CD1c-positive myeloid dendritic cell (primary cell): ENCODE measurements at regions not wholly inside any gene's neighbourhood (a gene's known extent, or its start where the extent isn't known, plus 50 kb on each side); places are given as distances from the start of the nearest gene placed in this dataset.

ENCODE experiments used
- DNase-seq: peaks from one replicate; pipeline ENCODE4 v3.0.0-alpha.2; 2016; ENCODE audit errors: extremely low spot score

DNA sequence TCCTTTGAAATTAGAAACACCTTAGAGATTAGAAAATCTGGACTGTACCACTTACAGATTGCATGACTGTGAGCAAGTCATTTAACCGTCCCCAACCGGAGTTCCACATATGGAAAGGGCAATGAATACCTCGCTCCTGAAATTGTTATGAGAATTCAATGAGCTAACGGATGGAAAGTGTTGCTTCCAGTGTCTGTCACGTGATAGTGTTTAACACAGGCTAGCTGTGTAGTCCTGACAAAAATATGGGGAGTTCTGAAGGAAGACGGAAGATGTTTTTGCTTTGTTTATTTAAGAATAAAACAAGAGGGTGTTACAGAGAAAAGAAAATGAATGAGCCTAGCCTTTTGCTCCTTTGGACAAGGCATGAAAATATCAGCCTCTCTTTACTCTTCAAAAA, 150.7 kb upstream of the SEMA6D start:
- DNase-seq: no peak

DNA sequence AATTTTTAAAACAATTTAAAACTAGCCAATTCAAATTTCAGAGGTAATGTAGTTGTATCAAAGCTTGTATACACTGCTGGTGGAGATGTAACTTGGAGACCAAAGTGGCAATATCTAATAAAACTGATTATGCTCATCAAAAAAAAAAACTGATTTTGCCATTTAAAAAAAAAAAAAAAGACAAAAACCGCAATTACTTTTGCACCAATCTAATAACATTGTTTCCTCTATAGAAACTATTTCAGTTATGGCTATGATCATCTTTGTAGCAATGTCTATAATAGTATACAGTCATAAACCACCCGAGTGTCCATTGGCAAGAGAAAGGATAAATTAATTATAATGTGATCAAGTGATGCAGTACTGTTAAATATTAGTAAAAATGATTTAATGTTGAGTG, 149.3 kb upstream of the SEMA6D start:
- no peak for DNase-seq

DNA sequence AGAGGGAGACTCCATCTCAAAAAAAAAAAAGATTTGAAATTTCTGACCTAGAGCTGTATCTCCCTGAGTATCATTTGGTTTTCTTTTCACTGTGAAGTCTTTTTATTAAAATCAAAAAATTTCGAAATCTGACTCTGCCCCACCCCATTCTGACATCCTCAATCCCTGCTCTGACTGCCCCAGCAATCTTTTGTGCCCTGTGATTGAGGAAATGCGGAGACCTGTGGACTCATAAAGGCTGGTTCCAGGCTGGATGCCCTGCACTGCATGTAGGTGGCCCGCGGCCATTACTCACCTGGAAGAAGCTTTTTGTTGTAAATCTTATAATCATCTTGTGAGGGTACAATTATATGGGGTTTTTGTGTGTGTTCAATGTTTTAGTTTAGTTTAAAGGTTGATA, 147.3 kb upstream of the SEMA6D start:
- DNase-seq: no peak

DNA sequence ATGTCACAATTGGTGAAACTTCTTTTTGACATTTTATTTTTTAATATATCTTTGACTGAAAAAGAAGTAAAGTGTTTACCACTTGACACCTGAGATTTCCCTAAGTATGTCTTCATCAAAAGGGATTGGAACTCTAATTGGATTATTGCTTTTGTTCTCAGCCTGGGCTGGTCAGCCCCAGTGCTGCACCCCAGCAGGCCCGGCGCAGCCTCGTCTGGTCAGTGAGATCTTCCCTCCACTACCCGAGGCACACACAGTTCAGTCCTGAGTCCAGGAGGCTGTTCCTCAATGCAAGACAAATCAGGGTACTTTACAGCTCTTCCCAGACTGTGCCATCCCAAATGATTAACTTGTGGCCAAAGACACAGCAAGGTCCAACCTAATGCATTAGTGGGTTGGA, 146.9 kb upstream of the SEMA6D start:
- no peak for DNase-seq

DNA sequence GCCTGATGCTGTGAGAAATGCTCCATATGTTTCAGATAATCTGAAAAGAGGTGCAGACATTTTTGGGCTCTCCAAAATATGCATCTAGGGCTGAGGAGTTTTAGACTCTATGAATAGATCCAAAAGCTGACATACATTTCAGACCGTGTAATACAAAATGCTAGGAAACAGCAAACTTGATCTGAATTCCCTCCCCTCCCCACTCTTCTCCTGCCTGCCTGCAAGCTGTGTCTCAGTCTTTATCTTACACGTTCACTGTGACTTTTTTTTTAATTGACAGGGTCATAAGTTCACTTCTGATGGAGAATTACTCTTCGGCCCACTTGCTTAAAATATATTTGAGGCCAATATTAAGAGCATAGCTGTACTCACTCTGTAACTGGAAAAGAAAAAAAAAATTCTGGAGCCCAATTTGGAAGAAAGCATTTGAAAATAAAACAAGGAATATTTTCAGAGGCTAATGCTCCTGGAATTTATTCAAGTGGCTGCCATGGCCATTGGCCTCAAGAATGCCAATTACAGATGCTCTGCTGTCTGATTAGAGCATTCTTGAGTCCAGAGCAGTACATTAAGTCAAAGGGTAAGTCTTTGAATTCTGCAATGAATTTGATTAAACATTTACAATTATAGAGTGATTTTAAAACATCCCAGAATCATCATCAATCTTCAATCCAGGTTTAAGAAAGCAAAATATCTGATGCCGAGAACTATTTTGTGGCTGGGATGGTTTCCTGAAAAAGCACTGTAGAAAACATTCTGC, 146.2 kb upstream of the SEMA6D start:
- DNase-seq: no peak

DNA sequence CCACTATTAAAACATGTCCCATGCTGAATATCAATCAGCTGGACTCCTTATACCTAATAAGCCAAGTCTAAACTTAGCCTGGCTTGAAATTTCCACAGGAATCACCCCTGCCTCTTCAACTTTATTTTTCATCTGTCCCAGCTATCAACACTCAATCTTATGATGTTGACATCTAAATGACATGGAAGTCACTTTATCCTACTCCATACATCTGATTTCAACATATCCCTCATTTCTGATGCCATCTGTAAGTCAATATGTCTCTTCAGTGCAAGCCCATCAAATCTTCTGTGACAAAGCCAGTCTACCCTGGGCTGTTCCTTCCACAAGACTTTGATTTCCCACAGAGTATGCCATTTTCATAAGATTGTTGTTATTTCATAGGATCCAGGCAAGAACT, 143.6 kb upstream of the SEMA6D start:
- no peak for DNase-seq

DNA sequence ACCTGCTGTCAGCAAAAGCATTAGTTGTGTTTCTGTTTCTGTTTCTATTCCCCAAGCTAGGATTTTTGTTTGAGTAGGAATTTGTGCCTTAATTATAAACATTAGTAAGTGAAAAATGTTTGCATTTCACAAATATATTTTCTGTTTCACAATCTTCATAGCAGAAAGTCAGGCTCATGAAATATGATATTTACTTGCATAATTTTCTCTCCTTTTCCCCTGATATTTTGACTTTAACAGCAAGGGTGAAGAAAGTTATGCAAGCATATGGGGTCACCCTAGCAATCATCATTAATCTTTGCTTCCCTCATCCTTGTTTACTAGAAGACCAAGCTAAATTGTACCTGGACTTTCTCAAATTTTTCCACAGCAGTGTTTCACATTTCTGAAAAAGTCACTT, 140.3 kb upstream of the SEMA6D start:
- DNase-seq: no peak

DNA sequence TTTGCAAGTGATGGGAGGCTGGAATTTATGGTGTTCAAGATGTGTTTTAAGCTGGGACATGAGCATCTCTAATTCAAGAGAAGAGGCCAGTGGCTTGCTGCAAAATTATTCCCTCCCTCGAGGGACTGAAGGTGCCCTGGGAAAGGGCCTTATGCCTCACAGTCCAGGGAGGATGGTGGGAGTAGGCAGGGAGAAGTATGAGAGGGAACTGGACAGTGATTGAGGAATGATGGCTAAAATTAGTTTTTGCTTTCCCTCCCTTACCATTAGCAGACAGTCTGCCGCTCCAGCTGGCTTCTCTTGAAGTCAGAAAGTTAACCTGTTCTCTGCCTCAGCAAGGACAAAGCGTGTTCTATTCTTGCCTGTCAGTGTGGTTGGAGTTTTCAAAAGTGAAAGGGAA, 139.8 kb upstream of the SEMA6D start:
- DNase-seq: no peak

DNA sequence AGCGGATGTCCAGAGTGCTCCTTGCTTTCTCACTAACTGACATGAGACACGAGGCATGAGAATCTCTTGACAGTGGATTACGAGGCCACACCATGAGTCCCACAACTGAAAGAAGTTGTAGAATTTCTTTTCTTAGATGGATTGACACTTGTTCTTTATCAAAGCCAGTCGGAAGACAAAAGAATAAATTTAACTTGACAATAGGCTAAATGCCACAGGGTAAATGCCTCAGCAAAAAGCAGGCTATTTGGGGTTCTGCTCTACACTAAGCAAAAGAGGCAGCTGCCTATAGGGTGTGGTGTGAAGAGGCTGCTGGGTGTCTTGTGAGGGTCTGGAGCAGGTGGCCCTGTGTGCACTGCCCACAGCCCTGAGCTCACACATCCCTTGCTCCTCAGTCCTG, 135.1 kb upstream of the SEMA6D start:
- DNase-seq: no peak

DNA sequence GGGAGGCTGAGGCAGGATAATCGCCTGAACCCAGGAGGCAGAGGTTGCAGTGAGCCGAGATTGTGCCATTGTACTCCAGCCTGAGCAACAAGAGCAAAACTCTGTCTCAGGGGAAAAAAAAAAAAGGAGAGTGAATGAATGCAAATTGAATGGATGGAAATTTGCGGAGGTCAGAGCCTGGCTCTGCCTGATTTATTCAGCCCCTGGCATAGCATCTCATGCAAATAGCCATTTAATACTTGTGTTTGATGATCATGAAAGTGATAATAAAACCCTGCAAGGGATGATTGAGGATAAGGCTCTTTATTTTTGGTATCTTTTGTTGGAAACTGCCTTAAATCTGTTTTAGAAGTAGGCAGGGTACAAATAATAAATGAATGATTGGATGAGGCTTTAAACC, 133.0 kb upstream of the SEMA6D start:
- DNase-seq: no peak

DNA sequence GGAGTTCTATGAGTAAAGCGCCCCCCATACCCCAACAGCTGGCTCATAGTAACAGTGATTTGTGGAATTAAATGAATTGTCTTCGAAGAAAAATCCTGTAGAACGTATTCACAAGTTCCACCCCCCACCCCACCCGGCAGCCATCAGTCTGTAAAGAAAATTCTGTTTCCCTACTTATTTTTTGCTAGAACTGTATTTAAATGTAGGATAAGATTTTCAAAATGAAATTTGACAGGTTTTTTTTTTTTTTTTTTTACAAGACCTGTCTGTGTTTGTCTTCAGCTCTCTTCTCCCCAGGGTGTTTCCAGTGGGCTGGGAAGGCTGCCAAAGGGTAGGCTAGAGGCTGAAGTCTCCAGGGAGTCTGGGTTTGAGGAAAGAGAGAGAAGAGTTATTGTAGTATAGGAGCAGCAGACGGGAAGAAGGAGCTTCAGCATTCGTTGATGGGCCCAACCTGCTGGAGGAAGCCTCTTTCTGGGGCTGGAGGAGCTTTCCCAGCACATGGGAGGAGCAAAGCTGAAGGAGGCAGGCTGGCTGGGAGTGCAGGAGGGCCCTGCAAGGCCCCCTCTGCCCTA, 130.6 kb upstream of the SEMA6D start:
- no peak for DNase-seq

DNA sequence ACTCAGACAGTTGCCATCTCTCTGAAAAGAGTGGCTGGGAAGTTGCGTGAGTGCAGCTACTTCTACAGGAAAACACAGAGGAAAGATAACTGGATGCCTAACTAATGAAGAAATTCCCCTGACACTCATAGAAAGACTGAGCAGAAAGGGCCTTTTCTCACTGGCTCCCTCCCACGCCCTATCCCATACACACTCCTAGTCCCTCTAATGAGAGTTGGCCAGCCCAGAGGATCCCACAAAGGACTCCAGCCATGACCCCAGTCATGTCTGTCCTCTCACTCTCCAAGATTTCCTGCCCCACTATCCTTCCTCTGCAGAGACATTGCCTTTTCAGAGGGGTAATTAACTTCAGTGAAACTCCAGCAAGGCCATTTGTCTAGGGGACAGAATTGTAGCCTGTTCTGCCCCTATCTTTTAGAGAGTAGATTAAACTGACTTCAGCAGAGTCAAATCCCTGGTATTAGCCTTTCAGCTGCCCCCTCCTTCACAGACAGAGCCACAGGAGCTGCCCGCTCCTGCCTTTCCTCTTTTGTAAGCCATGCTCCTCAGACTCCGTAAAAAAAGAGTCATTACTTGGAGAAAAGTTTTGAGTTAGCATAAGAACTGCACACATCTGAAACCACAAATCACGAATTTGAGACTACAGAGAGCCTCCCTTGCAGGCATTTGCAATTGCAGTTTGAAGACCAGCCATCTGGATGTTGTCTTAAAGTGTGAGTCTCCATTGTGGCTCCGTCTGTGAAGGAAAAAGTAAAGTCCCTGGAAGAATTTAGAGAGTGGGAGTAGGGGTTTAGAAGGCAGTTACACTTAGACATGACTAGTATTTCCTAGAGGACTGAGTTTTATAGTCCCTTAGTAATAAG, 129.1 kb upstream of the SEMA6D start:
- no peak for DNase-seq

DNA sequence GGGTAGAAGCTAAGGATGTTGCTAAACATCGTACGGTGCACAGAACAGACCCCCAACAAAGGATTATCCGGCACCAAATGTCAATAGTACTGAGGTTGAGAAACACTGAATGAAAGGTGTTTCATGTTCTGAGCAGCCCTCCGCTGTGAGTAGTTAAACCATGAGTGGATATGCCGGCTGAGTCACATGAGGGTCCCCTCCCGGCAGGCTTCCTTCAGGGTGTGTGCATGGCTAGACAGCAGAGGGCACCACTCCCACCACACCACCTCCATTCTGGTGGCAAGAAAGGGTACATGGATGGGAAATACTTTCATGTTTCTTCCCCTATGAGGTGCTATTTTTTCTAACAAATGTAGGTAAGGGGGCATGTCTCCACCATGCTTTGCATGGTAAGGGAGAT, 128.3 kb upstream of the SEMA6D start:
- DNase-seq: no peak

DNA sequence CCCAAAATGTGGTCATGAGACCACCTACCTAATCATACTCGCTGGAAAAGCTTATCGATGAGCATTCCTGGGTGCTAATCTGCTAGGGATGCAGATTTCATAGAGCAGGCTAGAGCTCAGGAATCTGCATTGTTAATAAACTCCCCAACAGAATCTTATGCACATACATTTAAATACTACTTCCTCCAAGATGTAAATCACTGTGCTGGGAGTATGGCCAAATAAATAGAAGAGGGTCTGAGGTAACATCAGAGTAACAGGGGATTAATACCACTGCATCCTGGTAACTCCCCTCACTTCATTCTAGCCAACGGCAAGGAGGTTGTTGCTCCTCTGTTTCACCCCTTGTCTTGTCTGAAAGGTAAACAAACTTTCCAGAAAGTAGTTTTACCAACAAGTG, 118.3 kb upstream of the SEMA6D start:
- DNase-seq: no peak

DNA sequence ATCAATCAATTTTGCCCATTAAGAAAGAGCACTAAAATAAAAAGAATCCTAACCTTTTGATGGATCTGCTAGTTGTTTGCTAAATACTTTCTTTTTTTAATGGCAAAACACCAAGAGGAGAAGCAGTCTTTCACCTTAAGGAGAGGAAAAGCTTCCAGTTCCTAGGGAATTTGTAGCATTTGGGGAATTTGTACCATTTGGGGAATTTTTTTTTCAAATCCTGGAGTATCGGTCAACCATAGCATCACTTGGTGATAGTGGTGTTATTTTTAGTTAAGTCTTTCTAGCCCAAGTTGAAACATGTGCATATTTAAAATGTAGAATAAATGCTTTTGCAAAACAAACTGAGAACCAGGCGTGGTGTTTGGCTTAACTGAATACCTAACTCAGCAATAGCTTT, 117.5 kb upstream of the SEMA6D start:
- no peak for DNase-seq

DNA sequence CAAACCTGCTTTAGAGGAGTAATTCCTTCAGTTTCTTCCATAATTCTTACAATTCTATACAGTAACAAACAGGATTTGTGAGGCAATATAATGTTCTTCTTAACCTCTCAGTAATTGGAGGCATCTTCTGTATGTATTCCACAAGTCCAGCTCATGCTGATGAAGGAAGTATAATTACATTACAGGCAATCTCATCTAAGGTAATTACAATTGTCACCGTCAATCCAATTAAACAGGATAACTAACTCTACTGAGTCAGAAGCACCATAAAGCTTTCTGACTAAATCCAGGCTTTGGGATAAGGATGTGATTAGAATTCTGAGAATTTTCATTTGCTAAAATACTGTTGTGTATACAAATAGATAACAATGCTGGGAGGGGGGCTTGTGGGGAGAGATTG, 115.2 kb upstream of the SEMA6D start:
- no peak for DNase-seq

DNA sequence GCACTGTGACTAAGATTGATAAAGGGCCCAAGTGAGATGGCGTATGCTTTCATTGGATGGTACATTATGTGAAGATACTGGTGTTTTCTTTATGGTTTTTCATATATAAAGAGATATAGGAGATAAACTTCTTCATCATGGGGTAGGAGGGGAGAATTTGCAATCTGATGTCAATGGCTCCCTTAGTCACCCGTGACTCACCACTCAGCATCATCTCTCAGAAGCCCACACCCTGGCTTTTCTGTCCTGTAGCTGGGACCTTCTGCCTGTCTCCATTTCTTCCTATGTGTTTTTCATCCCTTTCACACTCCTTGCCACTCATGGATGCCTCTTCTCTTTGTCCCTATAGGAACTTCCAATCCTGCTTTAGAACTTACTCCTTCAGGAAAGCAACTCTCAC, 114.3 kb upstream of the SEMA6D start:
- DNase-seq: no peak

DNA sequence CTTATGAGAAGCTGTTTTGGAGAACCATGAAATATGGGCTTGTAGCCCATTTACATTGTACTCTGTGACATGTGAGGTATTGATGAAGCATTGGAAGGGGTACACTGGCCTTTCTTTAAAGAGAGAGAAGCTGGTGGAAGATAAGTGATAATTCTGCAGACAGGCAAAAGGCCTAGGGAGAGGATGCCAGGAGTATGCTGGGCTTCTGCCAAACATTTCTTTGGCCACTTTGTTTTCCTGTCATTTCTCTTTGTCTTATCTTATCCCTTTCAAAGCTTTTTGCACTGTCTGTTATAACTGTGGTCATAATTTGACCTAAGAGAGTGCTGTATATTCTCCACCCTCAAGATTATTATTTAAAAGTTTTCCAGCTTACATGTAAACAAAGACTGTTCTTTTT, 109.6 kb upstream of the SEMA6D start:
- DNase-seq: no peak

DNA sequence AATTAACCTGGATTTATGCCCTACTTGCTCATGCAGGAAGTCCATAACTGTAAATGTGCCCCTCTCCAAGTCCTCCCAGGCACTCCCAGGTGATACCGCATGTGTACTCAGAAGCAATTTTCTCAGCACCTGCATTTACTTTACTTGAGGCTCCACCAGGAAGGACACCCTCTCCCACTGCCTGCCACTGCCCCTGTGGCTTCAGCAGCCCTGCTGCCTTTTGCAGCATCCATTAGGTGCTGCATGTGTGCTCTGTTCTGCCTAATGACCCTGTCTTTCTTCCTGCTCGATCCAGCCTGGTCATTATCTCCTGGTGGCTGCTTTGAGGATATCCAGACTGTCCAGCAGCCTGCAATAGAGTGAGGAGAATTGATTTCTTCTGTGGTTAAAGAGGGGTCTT, 107.6 kb upstream of the SEMA6D start:
- DNase-seq: no peak

DNA sequence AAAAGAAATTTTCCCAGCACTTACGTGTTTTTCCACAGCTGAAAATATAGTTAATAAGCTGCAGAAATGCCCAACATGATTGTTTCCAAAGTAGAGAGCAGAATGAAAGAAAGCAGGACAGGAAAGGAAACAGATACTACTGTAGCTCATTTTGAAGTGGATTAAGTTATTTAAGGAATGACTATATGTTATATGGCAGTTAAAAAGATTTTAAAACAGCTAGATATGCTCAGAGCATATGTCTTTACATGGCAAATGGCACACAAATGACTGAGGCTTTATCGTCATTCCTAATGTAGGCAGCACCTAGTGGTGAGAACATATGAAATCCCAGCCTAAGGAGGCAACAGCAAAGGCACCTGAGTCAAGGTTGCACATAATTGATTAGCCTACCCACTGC, 106.6 kb upstream of the SEMA6D start:
- DNase-seq: no peak

DNA sequence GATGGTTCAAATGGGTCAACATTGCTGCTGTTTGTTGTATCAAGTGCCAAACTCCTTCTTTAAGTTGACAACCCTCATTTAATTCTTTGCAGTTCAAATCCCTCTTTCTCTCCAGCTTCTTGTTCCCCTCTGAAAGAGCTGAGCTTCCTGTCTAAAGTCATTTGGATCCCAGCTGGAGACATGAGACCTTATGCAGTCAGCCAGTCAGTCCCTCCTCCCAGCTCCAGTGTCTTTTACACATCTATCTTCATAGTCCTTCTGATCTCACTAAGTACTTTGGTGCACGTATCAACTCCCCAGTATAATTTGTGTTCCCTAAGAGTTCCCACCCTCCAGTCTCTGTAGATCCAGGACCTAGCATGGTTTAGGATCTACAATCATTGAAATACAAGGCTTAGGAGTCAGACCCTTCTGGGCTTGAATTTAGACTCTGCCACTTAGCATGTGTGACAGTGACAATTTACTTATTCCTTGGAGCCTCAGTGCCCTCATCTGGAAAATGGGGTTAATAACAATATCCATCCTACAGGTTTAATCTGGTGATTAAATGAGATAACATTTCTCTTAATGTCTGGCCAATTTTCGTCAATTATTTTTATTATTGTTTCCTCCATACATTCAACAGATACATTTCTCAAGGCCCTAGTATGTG, 102.8 kb upstream of the SEMA6D start:
- DNase-seq: no peak

DNA sequence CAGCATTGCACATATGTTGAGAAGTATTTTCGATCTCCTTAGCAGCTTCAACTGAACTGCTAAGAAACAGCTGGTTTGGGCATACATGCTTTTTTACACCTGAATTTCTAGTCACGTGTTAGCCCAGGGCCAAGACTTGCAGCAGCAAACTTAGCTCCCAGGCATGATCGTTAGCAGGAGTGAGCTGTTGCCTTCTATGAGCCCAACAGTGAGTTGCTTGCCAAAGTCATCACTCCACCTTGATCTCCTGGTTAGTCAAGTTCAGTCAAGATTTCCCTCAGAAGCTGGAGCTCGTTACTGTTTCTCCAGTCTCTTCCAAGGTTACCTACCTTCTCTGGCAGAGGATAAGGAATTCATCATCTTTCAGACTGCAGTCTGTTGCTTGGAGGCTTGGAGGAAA, 100.4 kb upstream of the SEMA6D start:
- DNase-seq: no peak

DNA sequence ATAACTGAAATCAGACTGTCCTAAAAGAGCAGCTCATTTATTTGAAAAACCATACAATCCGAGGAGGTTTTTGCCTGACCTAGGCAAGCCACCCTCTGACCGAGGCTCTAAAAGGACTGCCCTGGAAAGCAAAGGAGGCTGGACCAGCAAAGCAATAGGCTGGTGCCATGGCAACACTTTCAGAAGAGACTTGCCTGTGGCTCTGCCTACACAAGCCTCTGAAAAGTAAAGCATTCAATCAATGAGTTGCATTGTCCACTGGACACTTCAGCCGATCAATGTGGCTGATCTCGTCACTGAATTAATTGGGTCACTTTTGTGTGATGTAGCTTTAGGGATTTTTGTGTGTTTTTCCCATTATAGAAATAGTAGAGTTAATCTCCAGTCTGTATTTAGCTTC, 99.1 kb upstream of the SEMA6D start:
- DNase-seq: no peak
